ENCODE measurements at regions not wholly inside any gene's neighbourhood (a gene's known extent, or its start where the extent isn't known, plus 50 kb on each side); places are given as distances from the start of the nearest gene placed in this dataset.

GRCh38 chr2:215712871-215713790 is 277.3 kb upstream of the FN1 start:
- no peak for DNase-seq (ENCODE audit: low spot score)

- DNase-seq (ENCODE audit: low spot score), result no peak
Observed at GRCh38 chr2:215712219-215712868, 276.5 kb upstream of the FN1 start.

- DNase-seq (ENCODE audit: low spot score), result no peak
Observed at GRCh38 chr2:215711471-215712034, 275.7 kb upstream of the FN1 start.

GRCh38 chr2:215707608-215708007 is 271.7 kb upstream of the FN1 start:
- DNase-seq (ENCODE audit: low spot score), result no peak

- no peak for DNase-seq (ENCODE audit: low spot score)
Observed at GRCh38 chr2:215705771-215706361, 270.0 kb upstream of the FN1 start.

GRCh38 chr2:215705281-215705680 is 269.4 kb upstream of the FN1 start:
- no peak for DNase-seq (ENCODE audit: low spot score)

- no peak for DNase-seq (ENCODE audit: low spot score)
Observed at GRCh38 chr2:215702116-215702902, 266.4 kb upstream of the FN1 start.

- no peak for DNase-seq (ENCODE audit: low spot score)
Observed at GRCh38 chr2:215699700-215700538, 264.1 kb upstream of the FN1 start.

- no peak for DNase-seq (ENCODE audit: low spot score)
Observed at GRCh38 chr2:215699018-215699417, 263.1 kb upstream of the FN1 start.

GRCh38 chr2:215698566-215698965 is 262.7 kb upstream of the FN1 start:
- DNase-seq (ENCODE audit: low spot score), result no peak

GRCh38 chr2:215697496-215697895 is 261.6 kb upstream of the FN1 start:
- DNase-seq (ENCODE audit: low spot score), result no peak

GRCh38 chr2:215697003-215697402 is 261.1 kb upstream of the FN1 start:
- DNase-seq (ENCODE audit: low spot score), result no peak

- no peak for DNase-seq (ENCODE audit: low spot score)
Observed at GRCh38 chr2:215695861-215696260, 260.0 kb upstream of the FN1 start.

GRCh38 chr2:215693999-215694580 is 258.2 kb upstream of the FN1 start:
- no peak for DNase-seq (ENCODE audit: low spot score)

- peak; percentile 8 for DNase-seq (ENCODE audit: low spot score)
Observed at GRCh38 chr2:215693193-215693998, 257.5 kb upstream of the FN1 start.

- no peak for DNase-seq (ENCODE audit: low spot score)
Observed at GRCh38 chr2:215692387-215693079, 256.7 kb upstream of the FN1 start.

- no peak for DNase-seq (ENCODE audit: low spot score)
Observed at GRCh38 chr2:215691346-215691745, 255.5 kb upstream of the FN1 start.

- DNase-seq (ENCODE audit: low spot score), result no peak
Observed at GRCh38 chr2:215687149-215688031, 251.5 kb upstream of the FN1 start.

All from RKO (cell line).